ENCODE measurements at regions not wholly inside any gene's neighbourhood (a gene's known extent, or its start where the extent isn't known, plus 50 kb on each side); places are given as distances from the start of the nearest gene placed in this dataset.

GRCh38 chr16:64122177-64122576 is 999.7 kb downstream of the CDH11 start:
- DNase-seq (ENCODE audit: low read depth): no peak
- TF ChIP-seq, protein P1, sequence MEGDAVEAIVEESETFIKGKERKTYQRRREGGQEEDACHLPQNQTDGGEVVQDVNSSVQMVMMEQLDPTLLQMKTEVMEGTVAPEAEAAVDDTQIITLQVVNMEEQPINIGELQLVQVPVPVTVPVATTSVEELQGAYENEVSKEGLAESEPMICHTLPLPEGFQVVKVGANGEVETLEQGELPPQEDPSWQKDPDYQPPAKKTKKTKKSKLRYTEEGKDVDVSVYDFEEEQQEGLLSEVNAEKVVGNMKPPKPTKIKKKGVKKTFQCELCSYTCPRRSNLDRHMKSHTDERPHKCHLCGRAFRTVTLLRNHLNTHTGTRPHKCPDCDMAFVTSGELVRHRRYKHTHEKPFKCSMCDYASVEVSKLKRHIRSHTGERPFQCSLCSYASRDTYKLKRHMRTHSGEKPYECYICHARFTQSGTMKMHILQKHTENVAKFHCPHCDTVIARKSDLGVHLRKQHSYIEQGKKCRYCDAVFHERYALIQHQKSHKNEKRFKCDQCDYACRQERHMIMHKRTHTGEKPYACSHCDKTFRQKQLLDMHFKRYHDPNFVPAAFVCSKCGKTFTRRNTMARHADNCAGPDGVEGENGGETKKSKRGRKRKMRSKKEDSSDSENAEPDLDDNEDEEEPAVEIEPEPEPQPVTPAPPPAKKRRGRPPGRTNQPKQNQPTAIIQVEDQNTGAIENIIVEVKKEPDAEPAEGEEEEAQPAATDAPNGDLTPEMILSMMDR (conservative IDR thresholded peaks at IDR 0.05; ENCODE audit: low read depth, low read length): no peak
- no peak overlapping the region for H3K4me3 ChIP-seq (ENCODE audit: low read depth, low read length)

GRCh38 chr16:64121473-64121872 is 1000.4 kb downstream of the CDH11 start:
- TF ChIP-seq, protein P1 (conservative IDR thresholded peaks at IDR 0.05; ENCODE audit: low read depth, low read length): no peak
- DNase-seq (ENCODE audit: low read depth): peak; percentile 25
- H3K4me3 ChIP-seq (ENCODE audit: low read depth, low read length): no peak overlapping the region

DNA sequence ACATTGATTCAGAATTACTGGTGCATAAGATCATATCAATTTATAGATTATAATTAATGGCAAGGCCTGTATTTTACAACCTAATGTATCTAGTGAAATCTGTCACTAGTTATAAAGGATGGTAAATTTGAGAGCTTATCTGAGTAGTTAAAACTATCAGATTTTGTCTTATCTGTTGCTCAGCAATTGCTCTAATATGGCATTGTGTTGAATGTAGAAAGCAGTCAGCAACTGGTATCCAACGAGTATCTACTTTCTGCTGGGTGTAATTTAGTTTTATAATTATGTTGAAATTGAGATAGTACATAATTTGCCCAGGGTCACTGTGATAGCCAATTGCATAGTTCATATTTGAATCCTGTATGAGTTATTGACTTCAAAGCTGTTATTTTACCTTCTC is 1005.7 kb downstream of the CDH11 start:
- H3K4me3 ChIP-seq (ENCODE audit: low read depth, low read length): no peak overlapping the region
- TF ChIP-seq, protein P1 (conservative IDR thresholded peaks at IDR 0.05; ENCODE audit: low read depth, low read length): no peak
- DNase-seq (ENCODE audit: low read depth): no peak

DNA sequence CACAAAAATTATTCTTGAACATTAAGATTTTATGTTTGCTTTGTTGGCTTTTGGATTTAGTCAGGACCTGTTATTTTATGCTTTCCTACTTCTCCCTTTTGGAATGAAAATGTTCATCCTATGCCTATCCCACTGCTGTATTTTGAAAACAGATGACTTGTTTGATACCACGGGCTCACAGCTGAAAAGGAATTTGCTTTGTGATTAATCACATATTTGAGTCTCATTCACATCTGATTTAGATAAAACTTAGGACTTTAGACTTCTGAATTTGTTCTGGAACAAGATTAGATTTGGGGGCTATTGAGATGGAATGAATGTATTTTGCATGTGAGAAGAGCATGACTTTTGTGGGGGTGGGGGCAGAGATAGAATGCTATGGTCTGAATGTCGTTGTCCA is 1012.6 kb downstream of the CDH11 start:
- DNase-seq (ENCODE audit: low read depth): no peak
- TF ChIP-seq, protein P1 (conservative IDR thresholded peaks at IDR 0.05; ENCODE audit: low read depth, low read length): no peak
- H3K4me3 ChIP-seq (ENCODE audit: low read depth, low read length): no peak overlapping the region

DNA sequence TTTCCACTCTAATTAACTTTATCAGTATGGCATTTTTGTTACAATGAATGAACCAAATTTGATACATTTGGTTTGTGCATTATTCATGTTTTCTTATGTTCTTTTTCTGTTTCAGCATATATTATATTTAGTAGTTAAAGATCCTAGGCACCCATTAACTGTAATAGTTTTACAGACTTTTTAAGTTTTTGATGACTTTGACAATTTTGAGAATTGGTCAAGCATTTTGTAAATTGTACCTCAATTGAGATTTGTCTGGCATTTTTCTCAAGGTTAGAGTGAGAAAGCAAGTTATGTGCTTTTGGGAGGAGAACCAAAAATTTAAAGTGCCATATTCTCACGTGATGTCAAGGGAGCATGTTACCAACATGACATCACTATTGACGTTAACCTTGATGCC is 1019.2 kb downstream of the CDH11 start:
- H3K4me3 ChIP-seq (ENCODE audit: low read depth, low read length): no peak overlapping the region
- no peak for DNase-seq (ENCODE audit: low read depth)
- TF ChIP-seq, protein P1 (conservative IDR thresholded peaks at IDR 0.05; ENCODE audit: low read depth, low read length): no peak

- no peak for DNase-seq (ENCODE audit: low read depth)
- TF ChIP-seq, protein P1 (conservative IDR thresholded peaks at IDR 0.05; ENCODE audit: low read depth, low read length): no peak
- no peak overlapping the region for H3K4me3 ChIP-seq (ENCODE audit: low read depth, low read length)
Observed at GRCh38 chr16:64098451-64098850, 1023.4 kb downstream of the CDH11 start.

GRCh38 chr16:64096689-64097088 is 1025.2 kb downstream of the CDH11 start:
- DNase-seq (ENCODE audit: low read depth): no peak
- TF ChIP-seq, protein P1 (conservative IDR thresholded peaks at IDR 0.05; ENCODE audit: low read depth, low read length): no peak
- H3K4me3 ChIP-seq (ENCODE audit: low read depth, low read length): no peak overlapping the region
